ENCODE measurements at regions not wholly inside any gene's neighbourhood (a gene's known extent, or its start where the extent isn't known, plus 50 kb on each side); places are given as distances from the start of the nearest gene placed in this dataset.

GRCh38 chr10:120253131-120253530 lies 203.9 kb upstream of the PLPP4 start:
- TF ChIP-seq KHSRP (IDR thresholded peaks at IDR 0.05), result no peak
- TF ChIP-seq CHCHD3 (CRISPR knock-in tag; IDR thresholded peaks at IDR 0.05), result no peak
- TF ChIP-seq SNAPC5 (CRISPR knock-in tag; IDR thresholded peaks at IDR 0.05), result no peak
- TF ChIP-seq CSDE1 (IDR thresholded peaks at IDR 0.05), result no peak
- no peak for TF ChIP-seq RNF219 (CRISPR knock-in tag; IDR thresholded peaks at IDR 0.05)
- TF ChIP-seq DEAF1 (CRISPR knock-in tag; IDR thresholded peaks at IDR 0.05), result no peak
- TF ChIP-seq ZNF124 (CRISPR knock-in tag; IDR thresholded peaks at IDR 0.05), result no peak
- no peak for TF ChIP-seq BRD4 (IDR thresholded peaks at IDR 0.05)
- no peak for TF ChIP-seq FOXM1 (IDR thresholded peaks at IDR 0.05; ENCODE audit: low read depth)
- TF ChIP-seq FOXM1 (CRISPR knock-in tag; IDR thresholded peaks at IDR 0.05; ENCODE audit: low read depth), result no peak
- no peak for TF ChIP-seq KLF16 (IDR thresholded peaks at IDR 0.05)
- TF ChIP-seq DPF2 (IDR thresholded peaks at IDR 0.05), result no peak
- TF ChIP-seq STAT6 (CRISPR knock-in tag; IDR thresholded peaks at IDR 0.05), result no peak
- TF ChIP-seq PTTG1 (tag; IDR thresholded peaks at IDR 0.05; ENCODE audit: low read depth), result no peak
- TF ChIP-seq SNRNP70 (optimal IDR thresholded peaks at IDR 0.05; ENCODE audit: low read depth, low read length), result no peak
- TF ChIP-seq EP300 (IDR thresholded peaks at IDR 0.05; ENCODE audit: low read length), result no peak
- TF ChIP-seq SP2 (IDR thresholded peaks at IDR 0.05; ENCODE audit: extremely low read depth, low read depth, low read length, poor library complexity, severe bottlenecking), result no peak
- Histone ChIP-seq H2AFZ (ENCODE audit: low read depth, low read length) (no peak overlapping the region), H3K4me3 (no peak overlapping the region), H3K36me3 (ENCODE audit: control insufficient read depth, insufficient read depth, low read length) (no peaks in the 10 kb centered on the region), H4K20me1 (replicated peaks; ENCODE audit: control insufficient read depth, insufficient read depth, low read length) (no peaks in the 10 kb centered on the region), H3K27ac (ENCODE audit: extremely low read depth, low read depth, low read length) (no peak overlapping the region), H3K79me2 (ENCODE audit: control insufficient read depth, insufficient read depth, low read length) (no peaks in the 10 kb centered on the region), H3K9ac (ENCODE audit: insufficient read depth in 1 of 2, low read depth in 2 of 2, low read length in 2 of 2) (no peak overlapping the region), H3K4me1 (replicated peaks in 1 of 2; ENCODE audit: control insufficient read depth in 2 of 2, insufficient read depth in 2 of 2, low read length in 2 of 2) (no peaks in the 10 kb centered on the region), H3K9me3 (replicated peaks; ENCODE audit: control insufficient read depth, insufficient read depth, low read depth, low read length) (no peaks in the 10 kb centered on the region), H3K9me1 (ENCODE audit: control insufficient read depth, insufficient read depth, low read length) (no peaks in the 10 kb centered on the region), H3K4me2 (ENCODE audit: insufficient read depth, low read length) (no peak overlapping the region), H3K27me3 (ENCODE audit: control insufficient read depth in 2 of 2, insufficient read depth in 2 of 2, low read length in 2 of 2) (no peaks in the 10 kb centered on the region; a peak in 1 of 5 replicates)
- in situ Hi-C loops (cut with MboI), result no loop called here
- BruUV-seq (replicated peaks), result no TSS peak
- ATAC-seq (no peak), FAIRE-seq (no peak), DNase-seq (ENCODE audit: extremely low read depth in 1 of 4, low spot score in 3 of 4) (no peak)
- CTCF ChIA-PET (ENCODE audit: low intra/inter-chr PET ratio), result no interaction called here
- intact Hi-C loops (cut with micrococcal nuclease), result no loop called here
- 0% methylated on average over 3 of the region's 3 CpGs for WGBS (ENCODE audit: insufficient coverage, low coverage, missing lambda C conversion rate)
- POLR2A ChIA-PET, result no interaction called here
